ENCODE measurements at regions not wholly inside any gene's neighbourhood (a gene's known extent, or its start where the extent isn't known, plus 50 kb on each side); places are given as distances from the start of the nearest gene placed in this dataset.

DNA sequence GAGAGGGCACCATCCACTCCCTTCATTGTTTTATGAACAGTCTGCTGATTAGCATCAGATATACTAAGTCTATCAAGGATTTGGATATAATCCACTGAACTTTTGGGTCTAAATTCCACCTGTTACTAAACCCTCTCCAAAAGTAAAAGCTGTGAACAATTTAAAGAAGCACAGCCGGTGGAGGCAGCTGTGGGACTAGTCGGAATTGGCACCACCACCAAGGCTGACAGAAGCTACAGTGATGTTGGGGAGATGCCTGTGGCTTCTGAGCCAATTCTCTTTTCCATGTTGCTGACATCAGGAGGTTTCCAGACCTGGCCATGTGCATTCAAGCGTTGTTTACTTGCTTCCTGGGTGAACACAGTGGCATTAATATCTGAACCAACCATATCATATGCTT, 679.0 kb upstream of the CA10 start:
- DNase-seq = no peak

DNA sequence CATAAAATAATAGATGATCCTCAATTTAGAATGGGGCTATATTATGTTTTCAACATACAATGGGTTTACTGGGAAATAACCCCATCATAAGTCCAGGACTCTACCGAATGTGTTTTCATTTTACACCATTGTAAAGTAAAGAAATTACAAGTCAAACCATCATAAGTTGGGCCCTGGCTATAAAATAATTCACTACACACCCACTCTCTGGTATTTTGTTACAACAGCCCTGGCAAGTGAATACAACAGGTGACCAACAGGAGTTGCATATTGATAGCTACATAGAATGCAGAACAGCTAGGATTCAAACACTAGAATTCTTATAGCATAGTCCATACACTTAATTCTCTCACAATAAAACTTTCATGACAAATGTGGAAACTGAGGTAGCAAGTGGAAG, 673.0 kb upstream of the CA10 start:
- no peak for DNase-seq

DNA sequence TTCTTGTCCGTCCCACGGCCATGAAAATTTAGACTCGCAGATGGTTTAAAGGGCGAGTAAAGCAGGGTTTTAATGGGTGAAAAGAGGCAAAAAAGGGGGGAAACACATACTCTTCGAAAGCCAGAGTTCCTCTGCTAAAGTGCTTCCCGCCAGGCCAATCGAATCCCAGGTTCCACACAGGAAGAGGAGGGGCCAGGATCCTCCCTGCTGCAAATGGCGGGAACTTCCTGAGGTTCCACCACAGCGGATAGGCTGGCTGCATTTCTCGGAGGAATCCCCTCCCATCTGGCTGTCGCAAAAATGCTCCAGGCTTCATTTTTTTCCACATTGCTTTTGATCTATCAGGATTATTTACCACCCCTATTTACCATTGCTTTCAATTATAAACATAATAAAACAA, 670.1 kb upstream of the CA10 start:
- DNase-seq = no peak

DNA sequence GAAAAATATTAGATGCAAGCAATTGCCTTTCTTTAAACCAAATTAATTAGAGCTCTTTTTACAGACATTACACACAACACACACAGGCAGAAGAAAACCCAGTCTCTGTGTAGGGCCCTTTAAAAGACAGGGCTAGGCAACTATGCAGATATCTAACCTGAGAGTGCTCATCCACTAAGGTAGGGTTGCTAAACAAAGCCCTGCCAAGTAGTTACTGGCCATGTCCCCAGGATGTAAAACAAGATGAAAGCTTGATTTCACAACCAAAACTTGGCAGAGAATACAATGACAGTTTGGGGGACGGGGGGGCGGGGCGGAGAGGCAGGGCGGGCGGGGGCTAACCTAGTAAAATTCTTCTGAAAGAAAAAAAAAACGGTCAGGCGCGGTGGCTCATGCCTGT, 669.0 kb upstream of the CA10 start:
- DNase-seq = no peak

DNA sequence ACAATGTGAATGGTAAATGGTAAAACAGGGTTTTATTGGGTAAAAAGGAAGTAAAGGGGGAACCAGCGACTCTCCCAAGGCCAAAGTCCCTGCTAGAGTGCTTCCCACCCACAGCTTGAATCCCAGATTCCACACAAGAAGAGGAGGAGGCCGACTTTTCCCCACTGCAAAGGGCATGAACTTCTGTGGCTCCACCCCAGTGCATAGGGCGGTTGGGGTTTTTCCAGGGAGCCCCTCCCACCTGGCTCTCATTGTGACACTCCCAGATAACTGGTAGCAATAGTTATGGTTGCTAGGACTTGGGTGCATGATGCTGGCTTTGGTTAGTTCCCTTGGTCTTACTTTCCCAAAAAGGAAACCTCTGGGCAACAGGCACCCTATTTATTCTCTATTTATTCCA, 666.0 kb upstream of the CA10 start:
- no peak for DNase-seq

DNA sequence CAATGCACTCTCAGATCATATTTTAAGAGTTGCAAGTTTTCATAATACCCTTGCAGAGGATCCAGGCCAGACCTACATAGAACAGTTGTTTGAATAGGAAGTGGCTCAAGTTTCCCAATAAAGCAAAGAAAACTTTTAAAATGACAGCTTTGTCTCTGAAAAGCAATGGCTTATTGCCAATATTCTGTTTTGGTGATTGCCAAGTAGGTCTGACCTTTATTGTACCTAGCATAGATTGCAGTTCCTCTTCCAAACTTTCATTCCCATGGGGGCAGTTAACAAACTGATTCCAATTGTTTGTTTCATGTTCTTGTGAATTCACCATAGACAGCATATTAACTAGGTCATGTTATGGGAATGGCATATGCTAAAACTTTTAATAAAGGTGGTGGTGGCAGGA, 664.6 kb upstream of the CA10 start:
- DNase-seq = no peak

DNA sequence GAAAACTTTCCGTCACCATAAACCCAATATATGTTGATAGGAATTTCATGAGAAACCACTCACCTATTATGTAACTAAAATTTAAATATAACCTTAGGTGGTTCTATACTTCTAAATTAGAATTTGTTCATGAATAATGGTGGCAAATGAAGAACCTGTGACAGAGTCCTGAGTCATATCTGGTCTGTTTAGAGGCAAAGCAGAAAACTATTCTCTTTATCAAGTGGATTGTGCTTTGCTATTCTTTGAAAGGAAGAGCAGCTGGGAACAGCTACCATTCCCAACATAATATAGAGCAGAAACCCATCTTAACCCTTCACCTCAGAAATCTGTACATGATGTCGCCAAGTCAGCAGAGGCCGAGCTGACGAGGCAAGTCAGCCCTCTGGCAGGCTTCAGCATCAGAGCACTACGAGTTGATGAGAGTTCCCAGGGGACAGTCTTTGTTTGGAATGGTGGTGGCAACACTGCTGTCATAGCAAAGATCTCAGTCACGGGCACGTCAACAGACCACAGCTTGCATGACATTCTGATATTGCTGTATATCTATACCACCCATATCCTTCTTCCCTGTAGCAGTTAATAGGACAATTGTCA, 631.9 kb upstream of the CA10 start:
- DNase-seq = no peak

DNA sequence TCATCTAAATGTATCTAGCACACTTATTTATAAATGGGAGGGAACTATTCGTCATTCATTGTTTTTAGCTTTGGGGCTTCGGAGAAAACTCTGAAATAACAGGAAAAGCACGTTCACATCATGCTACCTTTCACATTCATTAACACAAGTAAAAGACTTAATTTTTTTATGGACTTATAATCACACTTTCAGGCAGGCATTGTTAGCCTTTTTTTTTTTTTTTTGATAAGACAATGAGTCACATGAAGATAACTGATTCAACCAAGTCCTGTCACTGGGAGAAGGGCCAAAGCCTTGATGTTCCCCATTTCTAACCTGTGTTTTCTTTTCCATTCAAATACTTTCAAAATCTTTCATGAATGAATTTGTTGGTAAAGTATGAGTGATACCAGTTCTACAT, 631.3 kb upstream of the CA10 start:
- no peak for DNase-seq

DNA sequence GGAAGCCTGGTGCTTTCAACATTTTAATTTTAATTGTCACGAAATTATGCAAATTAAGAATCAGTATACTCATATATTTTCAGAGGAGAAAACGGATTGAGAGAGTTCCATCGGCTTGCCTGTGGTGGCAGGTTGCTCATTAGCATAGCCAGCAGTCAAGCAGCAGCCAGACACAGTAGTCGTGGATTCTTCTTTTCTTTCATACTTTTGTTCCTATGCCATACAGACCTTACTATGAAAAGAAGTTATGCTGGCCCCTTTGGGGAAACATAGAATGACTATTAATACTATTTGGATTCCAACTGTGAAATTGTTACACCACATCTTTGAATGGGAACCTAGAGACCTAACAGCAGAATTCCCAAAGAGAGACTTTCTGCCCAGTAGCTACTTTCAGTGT, 617.7 kb upstream of the CA10 start:
- DNase-seq = no peak

DNA sequence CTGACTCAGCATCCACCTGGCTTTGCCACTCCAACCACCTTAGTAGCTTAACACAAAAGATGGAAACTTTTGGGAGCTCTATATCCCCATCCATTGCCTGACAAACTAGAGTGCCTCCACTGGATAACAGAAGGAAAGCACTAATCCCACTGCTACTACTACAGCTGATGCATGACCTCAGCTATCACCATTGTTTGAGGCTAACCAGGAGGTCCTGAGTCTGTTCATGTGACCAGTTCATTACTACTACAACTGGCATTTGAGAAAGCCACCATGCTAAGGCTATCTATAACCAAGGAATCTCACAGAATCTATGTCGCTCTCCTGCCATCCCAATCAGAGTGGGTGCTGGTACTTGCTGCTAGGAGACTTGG, 604.3 kb upstream of the CA10 start:
- no peak for DNase-seq

DNA sequence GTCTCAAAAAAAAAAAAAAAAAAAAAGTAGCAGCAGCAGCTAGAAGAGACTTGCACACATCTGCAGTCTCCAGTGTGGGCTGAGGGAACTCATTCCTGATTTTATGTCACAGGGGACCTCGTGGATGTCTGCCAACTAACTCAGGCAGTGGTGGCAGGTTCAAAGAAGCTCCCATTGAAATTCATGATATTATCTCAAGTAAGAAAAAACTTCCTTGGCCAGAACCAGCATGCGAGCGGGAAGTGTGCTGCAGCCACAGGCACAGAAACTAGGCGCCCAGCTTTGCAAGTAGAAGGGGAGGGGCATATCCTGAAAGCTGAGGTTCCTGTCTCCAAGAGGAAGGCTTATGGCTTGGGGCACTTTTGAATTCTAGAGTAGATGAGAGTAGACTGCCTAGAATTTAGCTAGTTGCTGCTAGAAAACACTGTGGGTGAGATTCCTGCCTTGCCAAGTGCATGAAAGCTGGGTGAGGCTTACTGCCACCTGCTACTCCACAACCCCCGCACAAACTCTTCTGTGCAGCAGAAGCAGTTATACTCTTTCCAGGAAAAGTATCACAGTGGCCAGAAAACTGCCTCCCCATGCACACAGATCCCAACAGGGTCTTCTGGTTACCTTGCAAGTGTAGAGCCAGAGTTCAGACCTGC, 603.8 kb upstream of the CA10 start:
- DNase-seq = no peak

DNA sequence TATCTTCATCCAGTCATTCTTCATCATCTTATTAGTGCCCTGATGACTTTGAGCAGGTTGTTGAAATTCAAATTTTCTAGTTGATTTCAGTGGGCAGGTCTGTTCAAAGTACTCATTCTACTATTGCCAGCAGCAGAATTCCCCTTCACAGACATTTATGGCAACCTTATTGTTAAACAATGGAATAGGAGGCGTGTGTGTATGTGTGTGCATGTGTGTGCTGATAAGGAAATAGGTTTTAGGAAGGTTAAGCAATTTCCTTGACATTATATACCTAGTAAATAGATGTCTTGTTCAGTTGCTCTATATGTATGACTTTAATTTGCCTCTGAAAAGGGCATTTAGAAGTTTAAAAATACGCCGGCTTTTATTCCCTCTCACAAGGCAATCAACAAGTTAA, 601.4 kb upstream of the CA10 start:
- no peak for DNase-seq

DNA sequence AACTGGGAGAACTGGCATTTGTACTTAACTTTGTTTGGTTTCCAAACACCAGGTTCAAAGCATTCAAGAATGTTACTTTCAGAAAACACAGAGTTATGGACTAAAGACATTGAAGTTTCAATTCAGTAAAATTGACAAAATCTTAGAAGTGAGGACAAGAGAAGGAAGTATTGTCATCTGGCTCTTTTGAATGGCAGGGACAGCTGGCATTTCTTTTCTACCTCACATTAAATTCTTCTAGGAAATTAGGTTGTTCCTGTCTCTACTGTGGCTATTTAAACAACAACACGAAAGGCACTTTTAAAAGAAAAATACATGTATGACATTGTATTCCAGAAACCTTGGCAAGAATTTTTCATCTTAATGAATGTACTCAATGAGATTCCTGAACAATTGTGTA, 600.0 kb upstream of the CA10 start:
- DNase-seq = no peak

DNA sequence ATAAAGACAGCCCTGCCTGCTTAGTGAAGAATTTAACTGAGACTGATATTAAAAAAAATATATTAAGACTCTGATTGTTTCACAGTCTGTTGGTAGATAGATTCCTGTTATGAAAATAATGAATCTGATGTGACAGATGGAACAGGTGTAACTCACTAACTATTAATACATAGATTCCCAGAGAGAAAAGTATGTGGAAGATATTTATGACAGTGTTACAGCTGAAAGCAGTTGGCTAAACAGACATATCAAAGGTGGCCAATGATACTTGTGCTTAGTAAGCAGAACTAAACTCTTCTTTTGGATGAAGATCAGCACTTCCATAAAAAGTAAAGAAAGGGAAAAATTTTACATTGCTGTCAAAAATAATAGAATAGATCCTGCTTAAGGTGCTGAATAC, 598.2 kb upstream of the CA10 start:
- DNase-seq = no peak

DNA sequence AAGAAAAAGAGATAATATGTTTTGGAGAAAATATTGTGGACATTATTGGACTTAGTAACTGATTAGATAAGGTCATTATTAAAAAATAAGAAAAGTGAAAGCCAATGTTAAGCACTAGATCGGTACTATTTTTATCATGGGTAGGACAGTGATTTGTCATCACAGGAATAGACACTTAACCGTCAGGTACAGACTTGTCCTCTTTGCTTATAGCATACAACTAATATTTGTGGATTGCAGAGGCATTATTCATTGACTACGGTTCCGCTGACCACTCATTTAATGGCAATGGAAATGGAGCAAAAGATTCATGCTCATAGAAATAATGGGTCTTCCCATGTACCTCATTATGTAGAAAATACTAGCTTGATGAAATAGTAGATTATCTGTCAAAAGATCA, 596.3 kb upstream of the CA10 start:
- DNase-seq = no peak

DNA sequence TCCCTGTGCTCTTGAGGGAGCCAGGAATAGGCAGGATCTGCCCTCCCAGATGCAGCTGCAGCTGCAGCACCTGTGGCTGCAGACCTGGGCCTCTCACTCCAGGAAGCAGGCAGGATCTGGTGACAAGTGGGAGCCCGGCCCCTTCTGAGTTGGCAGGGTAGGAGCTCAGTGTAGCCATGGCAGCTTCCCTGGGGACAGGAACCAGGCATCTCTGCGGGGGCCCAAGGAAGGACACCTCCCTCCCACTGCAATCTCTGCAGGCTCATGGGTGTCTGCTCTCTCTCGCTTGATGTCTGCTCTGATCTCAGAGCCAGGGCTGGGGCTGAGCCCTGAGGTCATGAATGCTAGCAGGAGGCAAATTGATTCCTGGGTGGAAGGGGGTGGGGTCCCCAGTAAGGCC, 592.5 kb upstream of the CA10 start:
- no peak for DNase-seq

DNA sequence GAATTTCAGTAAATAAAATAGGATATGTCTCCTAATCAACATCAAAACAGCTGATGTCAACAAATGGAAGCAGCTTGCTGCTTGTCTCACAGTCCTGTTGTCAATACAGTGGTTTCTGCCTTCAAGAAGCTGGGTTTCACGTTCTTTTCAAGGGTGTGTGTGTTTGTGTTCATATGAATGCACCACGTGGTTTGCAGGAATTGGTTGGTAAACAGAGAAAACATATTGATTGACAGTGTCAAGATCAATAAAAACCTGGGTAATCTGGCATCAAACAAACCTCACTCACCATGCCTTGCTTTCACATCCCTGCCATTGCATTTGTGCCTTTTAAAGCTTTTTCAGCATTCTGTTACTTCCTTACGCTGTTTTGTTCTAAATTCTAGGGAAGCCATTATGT, 585.7 kb upstream of the CA10 start:
- no peak for DNase-seq

DNA sequence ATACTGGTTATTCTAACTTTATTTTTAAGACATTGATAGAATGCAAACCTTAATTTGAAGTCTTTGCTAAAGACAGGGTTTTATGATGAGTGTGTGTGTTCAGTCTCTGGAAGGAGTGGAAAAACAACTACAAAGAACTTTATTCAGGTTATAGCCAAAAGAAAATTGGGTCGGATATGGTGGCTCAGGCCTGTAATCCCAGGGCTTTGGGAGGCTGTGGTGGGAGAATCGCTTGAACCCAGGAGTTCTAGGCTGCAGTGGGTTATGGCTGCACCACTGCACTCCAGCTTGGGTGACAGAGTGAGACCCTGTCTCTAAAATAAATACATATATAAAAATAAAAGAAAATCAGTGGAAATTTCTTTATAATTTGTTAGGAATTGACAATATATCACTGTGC, 581.5 kb upstream of the CA10 start:
- DNase-seq = no peak

DNA sequence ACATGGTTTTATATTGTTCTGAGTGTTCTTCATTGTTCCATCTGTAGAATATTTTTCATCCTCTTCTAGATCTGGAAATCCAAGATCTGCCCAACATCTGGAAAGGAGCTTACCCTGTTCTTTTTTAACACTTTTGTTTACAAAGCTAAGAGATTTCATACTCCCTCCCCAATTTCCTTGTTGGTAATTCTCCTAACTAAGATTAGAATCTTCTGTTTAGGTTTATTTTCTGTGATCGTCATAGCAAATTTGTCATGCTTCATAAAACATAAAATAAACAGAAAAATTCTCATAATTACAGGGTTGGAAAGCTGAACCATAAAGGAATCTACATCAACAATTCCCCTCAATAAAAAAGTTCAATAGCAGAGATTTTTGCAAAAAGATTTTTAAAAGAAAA, 580.3 kb upstream of the CA10 start:
- DNase-seq = no peak

DNA sequence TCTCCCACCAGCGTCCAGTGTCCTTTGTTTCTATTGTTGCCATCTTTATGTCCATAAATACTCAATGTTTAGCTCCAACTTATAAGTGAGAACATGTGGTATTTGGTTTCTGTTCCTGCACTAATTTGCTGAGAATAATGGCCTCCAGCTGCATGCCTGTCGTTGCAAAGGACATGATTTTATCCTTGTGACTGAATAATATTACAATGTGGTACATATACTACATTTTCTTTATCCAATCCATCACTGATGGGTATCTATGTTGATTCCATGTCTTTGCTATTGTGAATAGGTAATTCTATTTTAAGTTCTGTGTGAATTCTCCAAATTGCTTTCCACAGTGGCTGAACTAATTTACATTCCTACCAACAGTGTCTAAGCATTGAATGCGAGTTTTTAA, 578.6 kb upstream of the CA10 start:
- DNase-seq = no peak

DNA sequence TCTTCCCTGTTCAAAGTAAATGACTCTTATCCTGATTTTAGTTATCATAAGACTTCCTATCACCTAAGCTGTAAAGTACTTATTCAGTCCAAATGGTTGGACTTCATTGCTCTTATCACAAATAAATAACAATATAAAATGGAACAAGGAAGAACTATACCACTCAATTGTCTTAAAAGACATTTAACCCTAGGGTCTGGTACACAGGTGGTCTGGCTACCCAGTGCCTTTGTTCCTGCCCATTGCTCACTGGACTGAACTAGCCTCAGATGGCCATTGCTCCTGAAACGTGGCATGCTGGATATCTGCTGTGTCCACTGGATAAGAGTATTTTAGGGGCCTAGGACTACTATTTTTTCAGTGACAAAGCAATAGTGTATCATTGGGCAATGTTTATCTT, 574.3 kb upstream of the CA10 start:
- DNase-seq = no peak

DNA sequence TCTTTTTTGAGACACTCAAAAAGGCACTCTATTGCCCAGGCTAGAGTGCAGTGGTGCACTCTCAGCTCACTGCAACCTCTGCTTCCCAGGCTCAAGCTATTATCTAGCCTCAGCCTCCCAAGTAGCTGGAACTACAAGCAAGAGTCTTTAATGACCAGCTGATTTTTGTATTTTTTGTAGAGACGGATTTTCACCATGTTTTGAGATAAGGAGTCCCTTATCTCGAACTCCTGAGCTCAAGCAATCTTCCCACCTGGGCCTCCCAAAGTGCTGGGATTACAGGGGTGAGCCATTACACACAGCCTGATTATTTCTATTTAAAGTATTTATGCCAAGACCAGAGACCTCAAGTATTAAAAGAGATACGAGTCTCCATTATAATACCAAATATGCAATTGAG, 566.1 kb upstream of the CA10 start:
- DNase-seq = no peak

DNA sequence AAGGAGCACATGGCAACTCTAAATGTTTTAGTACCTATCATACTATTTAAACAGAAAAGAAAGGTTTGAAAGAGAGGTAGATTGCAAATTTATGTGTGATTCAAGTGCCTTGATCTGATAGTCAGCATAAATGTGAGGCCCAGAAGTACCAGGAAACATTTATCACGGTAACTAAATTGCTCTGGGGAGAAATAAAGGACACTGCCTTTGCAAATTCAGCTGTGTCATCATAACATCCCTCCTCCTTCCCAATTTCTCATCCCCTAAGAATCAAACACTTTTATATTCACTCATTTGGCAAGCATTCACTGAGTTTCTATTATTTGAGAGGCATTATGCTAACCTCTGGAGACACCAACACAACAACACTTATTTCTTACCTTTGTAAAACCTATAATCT, 563.4 kb upstream of the CA10 start:
- DNase-seq = no peak

DNA sequence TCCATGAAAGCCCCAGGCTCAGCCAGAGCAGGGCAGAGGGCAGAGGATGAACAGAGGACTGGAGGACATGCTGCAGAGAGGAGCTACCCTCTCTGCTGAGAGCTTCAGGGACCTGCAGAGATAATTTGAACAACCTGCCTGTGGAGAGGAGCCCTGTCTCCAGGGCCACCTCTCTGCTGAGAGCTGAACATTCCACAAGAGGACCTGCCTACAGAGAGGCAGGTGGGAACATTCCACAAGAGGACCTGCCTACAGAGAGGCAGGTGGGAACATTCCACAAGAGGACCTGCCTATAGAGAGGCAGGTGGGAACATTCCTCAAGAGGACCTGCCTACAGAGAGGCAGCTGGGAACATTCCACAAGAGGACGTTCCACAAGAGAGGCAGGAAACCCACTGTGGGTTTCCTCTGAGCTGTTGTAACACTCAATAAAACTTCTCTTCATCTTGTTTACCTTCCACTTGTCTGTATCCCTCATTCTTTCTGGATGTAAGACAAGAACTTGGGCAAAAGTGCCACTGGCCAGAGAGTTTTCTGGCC, 551.9 kb upstream of the CA10 start:
- DNase-seq = no peak

DNA sequence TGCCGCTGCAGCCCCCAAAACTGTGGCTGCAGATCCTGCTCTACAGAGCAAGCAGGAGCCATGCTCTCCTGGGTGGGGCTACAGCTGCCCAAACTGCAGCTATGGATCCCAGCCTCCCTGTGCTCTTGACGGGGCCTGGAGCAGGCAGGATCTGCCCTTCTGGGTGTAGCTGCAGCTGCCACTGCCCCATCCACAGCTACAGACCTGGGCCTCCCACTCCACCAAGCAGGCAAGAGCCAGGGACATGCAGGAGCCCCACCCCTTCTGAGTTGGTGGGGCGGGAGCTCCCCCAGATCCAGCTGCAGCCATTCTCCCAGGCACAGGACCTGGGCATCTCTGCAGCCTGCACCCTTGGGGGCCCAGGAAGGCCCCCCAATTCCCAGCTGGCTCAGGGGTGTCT, 551.2 kb upstream of the CA10 start:
- DNase-seq = no peak

Data from kidney glomerular epithelial cell (primary cell).